SK-N-MC (cell line): ENCODE measurements at regions not wholly inside any gene's neighbourhood (a gene's known extent, or its start where the extent isn't known, plus 50 kb on each side); places are given as distances from the start of the nearest gene placed in this dataset.

Experiments used
- DNase-seq: peaks from one replicate; pipeline ENCODE4 v3.0.0-alpha.2; 2011; ENCODE audit warnings: low read depth, low spot score
- H3K27ac ChIP-seq: fragments of 200-600 bp; sonication (generic); 2 replicates; pipeline ENCODE4 v1.5.1; 2016; ENCODE audit warnings: mixed run types
- H3K36me3 ChIP-seq: fragments of 200-600 bp; sonication (generic); 2 replicates; pipeline ENCODE4 v1.6.1; 2017; ENCODE audit warnings: antibody characterized with exemption, low read length, mixed read lengths; ENCODE audit not compliant: insufficient read depth
- H3K4me3 ChIP-seq: fragments of 200-600 bp; sonication (generic); 2 replicates; pipeline ENCODE4 v1.5.1; 2016
- H3K9ac ChIP-seq: fragments of 200-600 bp; sonication (generic); 2 replicates; pipeline ENCODE4 v1.8.0; 2017; ENCODE audit warnings: mixed run types, mixed read lengths; ENCODE audit not compliant: insufficient read length
- H3K9me3 ChIP-seq: fragments of 200-600 bp; sonication (generic); 2 replicates; pipeline ENCODE4 v1.6.1; 2017; ENCODE audit warnings: low read depth, mild to moderate bottlenecking, antibody characterized with exemption, low read length, moderate library complexity, mixed read lengths
- EZH2 ChIP-seq: fragments of 200-600 bp; sonication (generic); IDR thresholded peaks from one replicate; pipeline ENCODE4 v1.6.1; 2017; ENCODE audit warnings: antibody characterized with exemption
- FOXP2 ChIP-seq: optimal IDR thresholded peaks from 2 replicates; pipeline ENCODE3; 2011; ENCODE audit warnings: mild to moderate bottlenecking, moderate library complexity; ENCODE audit not compliant: insufficient read depth; ENCODE audit errors: extremely low read length, control extremely low read depth
- POLR2AphosphoS5 ChIP-seq: IDR thresholded peaks from 2 replicates; pipeline ENCODE4 v1.6.1; 2012; ENCODE audit warnings: mild to moderate bottlenecking, low read depth, low read length, borderline replicate concordance

DNA sequence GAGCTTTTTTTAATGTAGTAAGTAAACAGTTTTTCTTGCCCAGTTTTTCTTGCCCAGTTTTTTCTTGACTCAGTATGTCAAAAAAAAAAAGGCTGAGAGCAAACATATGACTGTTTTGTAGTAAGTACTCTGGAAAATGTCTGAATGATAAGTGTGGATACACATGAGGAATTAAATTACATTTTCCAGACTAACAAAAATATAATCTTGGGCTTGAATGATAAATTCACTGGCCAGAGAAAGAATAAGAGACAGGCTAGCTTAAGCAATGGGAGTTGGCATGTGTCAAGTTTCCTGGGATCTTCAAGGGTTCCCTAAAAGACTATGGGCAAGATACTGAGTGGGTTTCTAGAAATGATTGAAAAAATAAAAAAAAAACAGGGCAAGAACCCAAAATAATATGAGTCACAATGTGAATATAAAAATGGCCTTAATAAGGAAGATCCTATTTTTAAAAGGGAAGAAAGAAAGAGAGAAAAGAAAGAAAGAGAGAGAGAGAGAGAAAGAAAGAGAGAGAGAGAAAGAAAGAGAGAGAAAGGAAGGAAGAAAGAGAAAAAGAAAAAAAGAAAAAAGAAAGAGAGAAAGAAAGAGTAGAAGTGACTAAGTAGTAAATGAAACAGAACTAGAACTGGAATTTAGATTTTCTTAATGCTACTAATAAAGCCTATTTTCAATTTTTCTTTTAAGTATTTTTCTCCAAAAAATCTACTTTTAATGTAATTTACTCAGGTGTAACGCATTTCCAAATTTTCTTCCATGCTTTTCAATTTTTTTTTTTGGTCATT, 60.2 kb downstream of the TFPI2 start:
- no peak overlapping the region for H3K4me3 ChIP-seq
- no peak overlapping the region for H3K27ac ChIP-seq
- TF ChIP-seq FOXP2: no peak
- no peak for TF ChIP-seq EZH2
- TF ChIP-seq POLR2AphosphoS5: no peak
- no peak overlapping the region for H3K9ac ChIP-seq
- H3K36me3 ChIP-seq: no peaks in the 10 kb centered on the region
- no peak for DNase-seq
- no peaks in the 10 kb centered on the region for H3K9me3 ChIP-seq

DNA sequence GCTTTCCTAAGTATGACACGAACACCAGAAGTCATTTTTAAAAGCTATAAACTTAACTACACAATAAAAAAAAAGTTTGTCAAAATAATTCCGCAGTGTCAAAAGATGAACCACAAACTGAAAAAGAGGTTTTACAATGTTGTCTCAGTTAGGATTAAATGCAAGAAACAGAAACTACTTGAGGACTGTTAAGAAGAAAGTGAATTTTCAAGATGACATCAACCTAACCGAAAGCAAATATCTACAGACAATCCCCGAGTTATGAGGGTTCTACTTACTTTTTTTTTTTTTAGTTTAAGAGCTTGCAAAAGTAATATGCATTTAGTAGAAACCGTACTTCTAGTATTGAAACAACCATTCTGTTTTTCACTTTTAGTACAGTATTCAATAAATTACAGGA, 62.3 kb downstream of the TFPI2 start:
- H3K9ac ChIP-seq: no peak overlapping the region
- H3K4me3 ChIP-seq: peak overlapping the region; percentile 44
- H3K36me3 ChIP-seq: no peaks in the 10 kb centered on the region
- H3K27ac ChIP-seq: peak overlapping the region; percentile 19; the same call in 1 of the 2 replicates
- H3K9me3 ChIP-seq: no peaks in the 10 kb centered on the region
- DNase-seq: peak; percentile 28
- no peak for TF ChIP-seq POLR2AphosphoS5
- TF ChIP-seq EZH2: no peak
- TF ChIP-seq FOXP2: no peak

DNA sequence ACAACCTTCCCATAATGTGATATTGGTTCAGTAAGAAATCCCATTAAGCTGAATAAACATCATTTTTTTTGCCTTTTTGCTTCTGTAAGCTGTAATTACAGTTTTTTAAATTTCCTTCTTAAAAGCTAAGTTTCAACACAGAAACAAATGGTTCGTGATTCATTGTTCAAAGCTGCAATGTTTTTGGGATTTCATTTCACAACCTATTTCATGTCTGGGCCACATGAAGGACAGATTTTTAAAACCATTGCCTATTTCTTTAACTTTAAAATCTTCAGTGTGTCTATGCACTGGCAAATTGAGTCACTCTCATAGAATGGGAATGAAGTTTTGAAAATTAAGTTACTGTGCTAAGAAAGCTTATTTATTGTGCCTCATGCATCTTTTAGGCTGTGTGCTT, 66.9 kb downstream of the TFPI2 start:
- Histone ChIP-seq H3K4me3 (no peak overlapping the region), H3K27ac (no peak overlapping the region), H3K9ac (no peak overlapping the region), H3K9me3 (no peaks in the 10 kb centered on the region), H3K36me3 (no peaks in the 10 kb centered on the region)
- DNase-seq: no peak
- TF ChIP-seq POLR2AphosphoS5: no peak
- no peak for TF ChIP-seq FOXP2
- no peak for TF ChIP-seq EZH2

DNA sequence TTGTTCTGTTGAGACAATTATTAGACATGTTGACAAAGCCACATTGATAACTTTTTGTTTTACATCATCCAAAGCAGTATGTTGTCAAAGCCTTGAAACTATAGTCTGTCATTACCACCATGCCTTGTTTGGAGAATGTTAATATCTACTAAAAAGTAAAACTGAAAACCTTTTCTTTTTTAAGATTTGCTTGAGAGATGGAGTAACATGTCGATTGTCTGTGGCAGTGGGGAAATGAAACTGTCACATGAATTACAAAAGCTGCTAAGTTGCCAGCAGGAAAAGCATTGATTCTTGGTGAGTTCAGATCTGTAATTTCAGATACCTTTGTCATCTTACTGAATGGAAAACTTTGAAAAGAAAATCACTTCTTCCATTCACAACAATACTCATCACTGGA, 69.1 kb downstream of the TFPI2 start:
- no peak for DNase-seq
- H3K27ac ChIP-seq: no peak overlapping the region
- H3K9ac ChIP-seq: no peak overlapping the region
- no peak for TF ChIP-seq FOXP2
- no peaks in the 10 kb centered on the region for H3K36me3 ChIP-seq
- no peak overlapping the region for H3K4me3 ChIP-seq
- no peaks in the 10 kb centered on the region for H3K9me3 ChIP-seq

DNA sequence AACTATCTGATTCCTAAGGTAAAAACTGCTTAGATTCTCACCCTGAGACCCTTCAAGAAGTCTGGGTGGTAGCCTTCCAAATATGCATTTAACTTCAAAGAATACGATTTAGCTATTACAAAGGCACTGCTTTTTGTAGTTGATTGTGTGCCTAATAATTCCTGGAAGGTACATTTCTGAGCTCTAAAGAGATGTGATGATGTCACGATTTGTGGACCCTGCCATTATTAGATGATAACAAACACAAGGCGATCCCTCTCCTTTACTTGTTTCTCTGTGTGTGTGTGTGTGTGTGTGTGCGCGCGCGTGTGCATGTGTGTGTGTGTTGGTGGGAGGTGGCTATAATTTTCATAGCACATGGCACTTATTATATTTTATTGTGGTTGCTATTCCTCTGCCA, 70.9 kb downstream of the TFPI2 start:
- TF ChIP-seq POLR2AphosphoS5 (no peak), FOXP2 (no peak), EZH2 (no peak)
- no peak overlapping the region for H3K4me3 ChIP-seq
- no peaks in the 10 kb centered on the region for H3K9me3 ChIP-seq
- H3K27ac ChIP-seq: no peak overlapping the region
- H3K9ac ChIP-seq: no peak overlapping the region
- no peak for DNase-seq
- H3K36me3 ChIP-seq: no peaks in the 10 kb centered on the region

DNA sequence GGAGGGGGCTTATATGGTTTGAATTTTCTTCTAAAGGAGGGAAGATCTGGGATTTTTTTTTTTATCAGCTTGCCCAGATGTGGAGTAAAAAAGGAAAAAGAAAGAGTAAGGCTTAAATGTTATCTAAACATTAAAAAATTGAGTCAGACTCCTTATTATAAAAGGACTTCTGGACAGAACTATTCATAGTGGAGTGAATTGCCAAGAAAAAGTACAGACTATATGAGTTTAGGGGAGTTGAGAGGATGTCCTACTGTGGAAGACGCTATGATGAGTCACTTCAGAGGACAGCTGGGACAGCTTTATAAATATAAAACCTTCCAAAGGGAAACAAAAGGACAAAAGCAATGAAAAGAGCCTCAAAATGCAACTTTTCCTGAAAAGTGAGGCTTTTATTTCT, 73.0 kb downstream of the TFPI2 start:
- DNase-seq: no peak
- TF ChIP-seq POLR2AphosphoS5 (no peak), FOXP2 (no peak), EZH2 (no peak)
- no peak overlapping the region for H3K27ac ChIP-seq
- H3K9ac ChIP-seq: no peak overlapping the region
- H3K36me3 ChIP-seq: no peaks in the 10 kb centered on the region
- no peak overlapping the region for H3K4me3 ChIP-seq
- H3K9me3 ChIP-seq: no peaks in the 10 kb centered on the region

DNA sequence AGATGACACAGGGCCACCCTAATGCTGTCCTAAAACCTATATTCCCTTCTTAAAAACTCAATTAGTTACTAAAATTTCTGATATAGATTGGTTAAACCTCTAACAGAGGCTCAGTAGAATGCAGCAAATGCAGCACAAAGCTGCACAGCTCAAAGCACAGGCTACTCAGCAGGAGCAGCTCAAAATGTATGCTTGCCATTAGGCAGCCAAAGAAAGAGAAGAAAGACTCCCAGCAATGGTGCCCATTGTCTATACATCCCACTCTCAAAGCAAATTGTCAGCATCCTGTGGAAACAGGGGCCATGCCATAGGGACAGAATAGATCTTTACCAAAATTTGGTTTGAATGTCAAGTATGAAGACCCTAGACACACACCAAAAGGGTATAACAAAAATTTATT, 73.5 kb downstream of the TFPI2 start:
- H3K4me3 ChIP-seq: no peak overlapping the region
- no peak overlapping the region for H3K27ac ChIP-seq
- no peak for TF ChIP-seq EZH2
- no peak for TF ChIP-seq POLR2AphosphoS5
- no peak for TF ChIP-seq FOXP2
- no peaks in the 10 kb centered on the region for H3K9me3 ChIP-seq
- DNase-seq: no peak
- no peaks in the 10 kb centered on the region for H3K36me3 ChIP-seq
- H3K9ac ChIP-seq: no peak overlapping the region

DNA sequence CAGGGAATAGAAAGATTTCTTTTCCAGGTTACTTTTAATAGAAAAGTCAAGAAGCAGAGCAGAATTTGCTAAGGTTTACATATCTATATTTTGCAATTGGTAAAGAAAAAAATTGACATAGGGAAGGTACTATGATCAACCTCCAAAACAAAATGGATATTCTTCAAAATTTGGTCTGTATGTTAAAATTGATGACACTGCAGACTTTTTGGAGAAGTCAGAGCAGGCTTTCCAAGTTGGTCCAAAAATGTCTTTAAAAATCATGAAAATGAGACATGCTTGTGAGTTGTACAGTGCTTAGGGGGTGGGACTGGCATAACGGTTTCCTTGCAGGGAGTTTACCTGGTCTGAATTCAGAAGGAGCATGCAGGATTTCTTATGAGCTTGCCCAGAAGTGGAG, 77.0 kb downstream of the TFPI2 start:
- Histone ChIP-seq H3K36me3 (no peaks in the 10 kb centered on the region), H3K9ac (no peak overlapping the region), H3K9me3 (no peaks in the 10 kb centered on the region), H3K27ac (no peak overlapping the region), H3K4me3 (no peak overlapping the region)
- no peak for DNase-seq
- TF ChIP-seq EZH2: no peak
- no peak for TF ChIP-seq POLR2AphosphoS5
- TF ChIP-seq FOXP2: no peak

DNA sequence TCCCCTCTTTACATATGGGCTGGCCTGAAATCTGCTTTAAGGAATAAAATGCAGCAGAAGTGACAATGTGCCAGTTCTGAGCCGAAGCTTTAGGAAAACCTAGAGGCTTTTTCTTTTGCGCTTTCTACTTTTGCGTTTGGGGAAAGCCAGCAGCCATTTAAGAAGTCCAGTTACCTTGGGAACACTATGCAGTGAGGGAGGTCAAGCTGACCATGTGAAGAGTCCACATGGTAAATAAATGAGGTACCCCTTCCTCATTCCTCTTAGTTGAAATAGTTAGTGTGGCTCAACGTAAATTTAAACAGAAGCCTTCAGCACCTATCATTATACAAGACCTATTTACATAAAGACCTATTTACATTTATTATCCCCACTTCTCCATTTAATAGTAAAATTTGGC, 78.5 kb downstream of the TFPI2 start:
- Histone ChIP-seq H3K4me3 (no peak overlapping the region), H3K9me3 (no peaks in the 10 kb centered on the region), H3K9ac (no peak overlapping the region), H3K27ac (no peak overlapping the region), H3K36me3 (no peaks in the 10 kb centered on the region)
- DNase-seq: no peak
- TF ChIP-seq FOXP2 (no peak), EZH2 (no peak), POLR2AphosphoS5 (no peak)
